ENCODE measurements at regions not wholly inside any gene's neighbourhood (a gene's known extent, or its start where the extent isn't known, plus 50 kb on each side); places are given as distances from the start of the nearest gene placed in this dataset.

GRCh38 chr9:19870988-19871387 lies 82.2 kb upstream of the SLC24A2 start:
- DNase-seq (ENCODE audit: extremely low read depth in 1 of 11, low read depth in 9 of 11, low spot score in 4 of 11) = no peak

GRCh38 chr9:19840953-19841352 lies 52.1 kb upstream of the SLC24A2 start:
- DNase-seq (ENCODE audit: extremely low read depth in 1 of 11, low read depth in 9 of 11, low spot score in 4 of 11) = no peak

All from renal cortex interstitium (tissue), 11 donors.